ENCODE measurements at regions not wholly inside any gene's neighbourhood (a gene's known extent, or its start where the extent isn't known, plus 50 kb on each side); places are given as distances from the start of the nearest gene placed in this dataset.

- Histone ChIP-seq H3K27ac (ENCODE audit: low read depth, low read length) (no peak overlapping the region), H3K36me3 (ENCODE audit: insufficient read depth, low read length) (no peaks in the 10 kb centered on the region), H3K9me3 (ENCODE audit: insufficient read depth, low read depth, low read length) (peaks cover 2% of the 10 kb centered on the region), H2AFZ (ENCODE audit: low read depth, low read length) (no peak overlapping the region), H3K4me1 (ENCODE audit: insufficient read depth, low read length) (no peaks in the 10 kb centered on the region), H4K20me1 (ENCODE audit: insufficient read depth, low read length) (no peaks in the 10 kb centered on the region), H3K9ac (ENCODE audit: low read length) (no peak overlapping the region), H3K27me3 (ENCODE audit: insufficient read depth, low read length) (no peaks in the 10 kb centered on the region), H3K4me2 (ENCODE audit: low read length) (no peak overlapping the region), H3K4me3 (ENCODE audit: insufficient read depth, low read depth, low read length) (no peak overlapping the region), H3K79me2 (ENCODE audit: insufficient read depth, low read length) (no peaks in the 10 kb centered on the region)
- FAIRE-seq (no peak), DNase-seq (ENCODE audit: low read depth) (no peak)
- Mint-ChIP-seq H3K36me3 (ENCODE audit: low read depth, unreplicated experiment) (no peaks in the 10 kb centered on the region), H3K9me3 (ENCODE audit: unreplicated experiment) (no peaks in the 10 kb centered on the region), H3K4me3 (ENCODE audit: unreplicated experiment) (no peak overlapping the region), H3K27ac (ENCODE audit: unreplicated experiment) (no peak overlapping the region), H3K4me1 (ENCODE audit: low read depth, unreplicated experiment) (no peaks in the 10 kb centered on the region), H3K27me3 (ENCODE audit: low read depth, unreplicated experiment) (no peaks in the 10 kb centered on the region)
- TF ChIP-seq EZH2 (IDR thresholded peaks at IDR 0.05; ENCODE audit: insufficient read depth, low read length) (no peak), CTCF (IDR thresholded peaks at IDR 0.05; ENCODE audit: insufficient read depth, low read depth, low read length) (no peak)
These were observed 629.6 kb downstream of the TLL1 start for GRCh38 chr4:166502660-166503059.

GRCh38 chr4:166506051-166506450 is 633.0 kb downstream of the TLL1 start:
- Histone ChIP-seq H3K27me3 (ENCODE audit: insufficient read depth, low read length) (no peaks in the 10 kb centered on the region), H3K4me1 (ENCODE audit: insufficient read depth, low read length) (no peaks in the 10 kb centered on the region), H3K9ac (ENCODE audit: low read length) (no peak overlapping the region), H3K4me2 (ENCODE audit: low read length) (no peak overlapping the region), H3K79me2 (ENCODE audit: insufficient read depth, low read length) (no peaks in the 10 kb centered on the region), H3K9me3 (ENCODE audit: insufficient read depth, low read depth, low read length) (peaks cover 2% of the 10 kb centered on the region), H4K20me1 (ENCODE audit: insufficient read depth, low read length) (no peaks in the 10 kb centered on the region), H2AFZ (ENCODE audit: low read depth, low read length) (no peak overlapping the region), H3K4me3 (ENCODE audit: insufficient read depth, low read depth, low read length) (no peak overlapping the region), H3K36me3 (ENCODE audit: insufficient read depth, low read length) (no peaks in the 10 kb centered on the region), H3K27ac (ENCODE audit: low read depth, low read length) (no peak overlapping the region)
- FAIRE-seq (no peak), DNase-seq (ENCODE audit: low read depth) (no peak)
- Mint-ChIP-seq H3K4me3 (ENCODE audit: unreplicated experiment) (no peak overlapping the region), H3K27ac (ENCODE audit: unreplicated experiment) (no peak overlapping the region), H3K36me3 (ENCODE audit: low read depth, unreplicated experiment) (no peaks in the 10 kb centered on the region), H3K27me3 (ENCODE audit: low read depth, unreplicated experiment) (no peaks in the 10 kb centered on the region), H3K9me3 (ENCODE audit: unreplicated experiment) (no peaks in the 10 kb centered on the region), H3K4me1 (ENCODE audit: low read depth, unreplicated experiment) (no peaks in the 10 kb centered on the region)
- TF ChIP-seq CTCF (IDR thresholded peaks at IDR 0.05; ENCODE audit: insufficient read depth, low read depth, low read length) (no peak), EZH2 (IDR thresholded peaks at IDR 0.05; ENCODE audit: insufficient read depth, low read length) (no peak)

- H2AFZ ChIP-seq (ENCODE audit: low read depth, low read length) = no peak overlapping the region
- H3K79me2 ChIP-seq (ENCODE audit: insufficient read depth, low read length) = no peaks in the 10 kb centered on the region
- no peak for FAIRE-seq
- H3K27me3 ChIP-seq (ENCODE audit: insufficient read depth, low read length) = no peaks in the 10 kb centered on the region
- no peaks in the 10 kb centered on the region for H4K20me1 ChIP-seq (ENCODE audit: insufficient read depth, low read length)
- DNase-seq (ENCODE audit: low read depth) = no peak
- Mint-ChIP-seq H3K9me3 (ENCODE audit: unreplicated experiment) (no peaks in the 10 kb centered on the region), H3K27me3 (ENCODE audit: low read depth, unreplicated experiment) (no peaks in the 10 kb centered on the region), H3K27ac (ENCODE audit: unreplicated experiment) (no peak overlapping the region), H3K4me1 (ENCODE audit: low read depth, unreplicated experiment) (no peaks in the 10 kb centered on the region), H3K36me3 (ENCODE audit: low read depth, unreplicated experiment) (no peaks in the 10 kb centered on the region), H3K4me3 (ENCODE audit: unreplicated experiment) (no peak overlapping the region)
- H3K4me3 ChIP-seq (ENCODE audit: insufficient read depth, low read depth, low read length) = no peak overlapping the region
- H3K9me3 ChIP-seq (ENCODE audit: insufficient read depth, low read depth, low read length) = no peaks in the 10 kb centered on the region
- H3K36me3 ChIP-seq (ENCODE audit: insufficient read depth, low read length) = no peaks in the 10 kb centered on the region
- H3K27ac ChIP-seq (ENCODE audit: low read depth, low read length) = no peak overlapping the region
- no peak overlapping the region for H3K4me2 ChIP-seq (ENCODE audit: low read length)
- H3K9ac ChIP-seq (ENCODE audit: low read length) = no peak overlapping the region
- H3K4me1 ChIP-seq (ENCODE audit: insufficient read depth, low read length) = no peaks in the 10 kb centered on the region
- no peak for TF ChIP-seq CTCF (IDR thresholded peaks at IDR 0.05; ENCODE audit: insufficient read depth, low read depth, low read length)
- no peak for TF ChIP-seq EZH2 (IDR thresholded peaks at IDR 0.05; ENCODE audit: insufficient read depth, low read length)
These were observed 639.2 kb downstream of the TLL1 start for GRCh38 chr4:166512267-166512666.

Measured in astrocyte (in vitro differentiated cells and primary cell).